GM12878 (cell line): ENCODE measurements at regions not wholly inside any gene's neighbourhood (a gene's known extent, or its start where the extent isn't known, plus 50 kb on each side); places are given as distances from the start of the nearest gene placed in this dataset.

Source experiments
- CTCF ChIP-seq, 3 experiments: IDR thresholded peaks in 2 of 3; conservative IDR thresholded peaks in 1 of 3; 2 replicates each; pipeline ENCODE4 v1.5.1; 2011; ENCODE audit warnings: low read depth in 3 of 3, low read length in 3 of 3, mild to moderate bottlenecking in 3 of 3, control low read depth in 2 of 3, moderate library complexity in 2 of 3, inconsistent platforms in 1 of 3, mixed read lengths in 1 of 3; ENCODE audit not compliant: control insufficient read depth in 2 of 3, insufficient read depth in 1 of 3; ENCODE audit errors: extremely low read depth in 1 of 3
- EP300 ChIP-seq, 2 experiments: fragments of 150-350 bp in 1 of 2; IDR thresholded peaks; 2 replicates each; pipeline ENCODE4 v1.6.1; 2011 to 2012; ENCODE audit warnings: low read depth in 2 of 2, low read length in 2 of 2, borderline replicate concordance in 1 of 2, improper control_type of control experiment in 1 of 2, inconsistent platforms in 1 of 2; ENCODE audit not compliant: control insufficient read depth in 1 of 2
- PKNOX1 ChIP-seq: fragments of 450-650 bp; IDR thresholded peaks from 2 replicates; pipeline ENCODE4 v1.6.1; 2016; ENCODE audit warnings: mild to moderate bottlenecking
- ZNF207 ChIP-seq: fragments of 450-650 bp; IDR thresholded peaks from 2 replicates; pipeline ENCODE4 v1.6.1; 2014; ENCODE audit warnings: antibody characterized with exemption, mild to moderate bottlenecking, borderline replicate concordance

- TF ChIP-seq EP300 (IDR thresholded peaks at IDR 0.05; ENCODE audit: borderline replicate concordance in 1 of 2, control insufficient read depth in 1 of 2, low read depth in 2 of 2, low read length in 2 of 2) (no peak), CTCF (IDR thresholded peaks at IDR 0.05 in 2 of 3, conservative IDR thresholded peaks at IDR 0.05 in 1 of 3; ENCODE audit: control insufficient read depth in 2 of 3, extremely low read depth in 1 of 3, insufficient read depth in 1 of 3, low read depth in 3 of 3, low read length in 3 of 3) (no peak), ZNF207 (no peak), PKNOX1 (no peak)
These were observed 109.1 kb upstream of the FAM180A start for GRCh38 chr7:135857519-135858274.
